ENCODE measurements at regions not wholly inside any gene's neighbourhood (a gene's known extent, or its start where the extent isn't known, plus 50 kb on each side); places are given as distances from the start of the nearest gene placed in this dataset.

GRCh38 chr5:128798871-128799270 lies 166.4 kb upstream of the SLC27A6 start:
- H3K9me3 ChIP-seq (ENCODE audit: severe bottlenecking) = no peaks in the 10 kb centered on the region
- no peak for DNase-seq (ENCODE audit: low spot score)
- H3K4me1 ChIP-seq (ENCODE audit: insufficient read depth, poor library complexity, severe bottlenecking) = no peaks in the 10 kb centered on the region
- no peak overlapping the region for H3K27ac ChIP-seq (ENCODE audit: poor library complexity, severe bottlenecking)
- H3K4me3 ChIP-seq (ENCODE audit: severe bottlenecking) = no peak overlapping the region
- no peaks in the 10 kb centered on the region for H3K36me3 ChIP-seq (ENCODE audit: low read depth)
- no peak for ATAC-seq (ENCODE audit: low read depth)
- H3K27me3 ChIP-seq (ENCODE audit: insufficient read depth, poor library complexity, severe bottlenecking) = no peaks in the 10 kb centered on the region
- no peak for TF ChIP-seq CTCF (IDR thresholded peaks at IDR 0.05; ENCODE audit: poor library complexity, severe bottlenecking)

GRCh38 chr5:128799945-128800344 lies 165.3 kb upstream of the SLC27A6 start:
- ATAC-seq (ENCODE audit: low read depth) = peak; percentile 25; the same call in 1 of the 3 replicates
- TF ChIP-seq CTCF (IDR thresholded peaks at IDR 0.05; ENCODE audit: poor library complexity, severe bottlenecking) = no peak

GRCh38 chr5:128800377-128800776 lies 164.9 kb upstream of the SLC27A6 start:
- Histone ChIP-seq H3K4me1 (ENCODE audit: insufficient read depth, poor library complexity, severe bottlenecking) (no peaks in the 10 kb centered on the region), H3K27ac (ENCODE audit: poor library complexity, severe bottlenecking) (no peak overlapping the region), H3K36me3 (ENCODE audit: low read depth) (no peaks in the 10 kb centered on the region), H3K9me3 (ENCODE audit: severe bottlenecking) (no peaks in the 10 kb centered on the region), H3K27me3 (ENCODE audit: insufficient read depth, poor library complexity, severe bottlenecking) (no peaks in the 10 kb centered on the region), H3K4me3 (ENCODE audit: severe bottlenecking) (no peak overlapping the region)
- ATAC-seq (ENCODE audit: low read depth) = peak; percentile 51
- no peak for TF ChIP-seq CTCF (IDR thresholded peaks at IDR 0.05; ENCODE audit: poor library complexity, severe bottlenecking)
- DNase-seq (ENCODE audit: low spot score) = no peak

More at GRCh38 chr5:128799945-128800344, 165.3 kb upstream of the SLC27A6 start:
- no peak overlapping the region for H3K4me3 ChIP-seq (ENCODE audit: severe bottlenecking)
- no peak for DNase-seq (ENCODE audit: low spot score)
- H3K27ac ChIP-seq (ENCODE audit: poor library complexity, severe bottlenecking) = no peak overlapping the region
- no peaks in the 10 kb centered on the region for H3K9me3 ChIP-seq (ENCODE audit: severe bottlenecking)
- H3K27me3 ChIP-seq (ENCODE audit: insufficient read depth, poor library complexity, severe bottlenecking) = no peaks in the 10 kb centered on the region
- no peaks in the 10 kb centered on the region for H3K36me3 ChIP-seq (ENCODE audit: low read depth)
- no peaks in the 10 kb centered on the region for H3K4me1 ChIP-seq (ENCODE audit: insufficient read depth, poor library complexity, severe bottlenecking)

GRCh38 chr5:128813317-128814070 lies 151.8 kb upstream of the SLC27A6 start:
- no peak for ATAC-seq (ENCODE audit: low read depth)
- Histone ChIP-seq H3K4me1 (ENCODE audit: insufficient read depth, poor library complexity, severe bottlenecking) (no peaks in the 10 kb centered on the region), H3K36me3 (ENCODE audit: low read depth) (no peaks in the 10 kb centered on the region), H3K4me3 (ENCODE audit: severe bottlenecking) (no peak overlapping the region), H3K27me3 (ENCODE audit: insufficient read depth, poor library complexity, severe bottlenecking) (no peaks in the 10 kb centered on the region), H3K9me3 (ENCODE audit: severe bottlenecking) (peaks cover 2% of the 10 kb centered on the region), H3K27ac (ENCODE audit: poor library complexity, severe bottlenecking) (no peak overlapping the region)
- DNase-seq (ENCODE audit: low spot score) = no peak
- no peak for TF ChIP-seq CTCF (IDR thresholded peaks at IDR 0.05; ENCODE audit: poor library complexity, severe bottlenecking)

GRCh38 chr5:128815201-128815600 lies 150.1 kb upstream of the SLC27A6 start:
- Histone ChIP-seq H3K27me3 (ENCODE audit: insufficient read depth, poor library complexity, severe bottlenecking) (no peaks in the 10 kb centered on the region), H3K4me3 (ENCODE audit: severe bottlenecking) (no peak overlapping the region), H3K27ac (ENCODE audit: poor library complexity, severe bottlenecking) (no peak overlapping the region), H3K9me3 (ENCODE audit: severe bottlenecking) (peaks cover 2% of the 10 kb centered on the region), H3K36me3 (ENCODE audit: low read depth) (no peaks in the 10 kb centered on the region), H3K4me1 (ENCODE audit: insufficient read depth, poor library complexity, severe bottlenecking) (no peaks in the 10 kb centered on the region)
- no peak for TF ChIP-seq CTCF (IDR thresholded peaks at IDR 0.05; ENCODE audit: poor library complexity, severe bottlenecking)
- DNase-seq (ENCODE audit: low spot score) (no peak), ATAC-seq (ENCODE audit: low read depth) (peak; percentile 38)
